HTR-8/SVneo (cell line): ENCODE measurements at regions not wholly inside any gene's neighbourhood (a gene's known extent, or its start where the extent isn't known, plus 50 kb on each side); places are given as distances from the start of the nearest gene placed in this dataset.
"Not testable (repeated sequence)": the region's sequence is repeated elsewhere in the genome, so short reads cannot be mapped to it uniquely, and the experiment has no call there.

Source experiments
- DNase-seq: peaks from one replicate; pipeline ENCODE4 v3.0.0; 2011; ENCODE audit warnings: low spot score, mixed read lengths; ENCODE audit not compliant: insufficient read length
- FAIRE-seq: peaks from 2 replicates; lab custom pipeline; 2011; peaks lifted over from hg19 to GRCh38; lab: Jason Lieb, UNC

- FAIRE-seq: peak; percentile 80
Measured at GRCh38 chr12:87612996-87613395, 416.2 kb downstream of the C12orf50 start.

GRCh38 chr12:87608321-87608720 is 420.9 kb downstream of the C12orf50 start:
- DNase-seq (no peak), FAIRE-seq (no peak)

More at GRCh38 chr12:87612996-87613395, 416.2 kb downstream of the C12orf50 start:
- no peak for DNase-seq

GRCh38 chr12:87603727-87604126 is 425.5 kb downstream of the C12orf50 start:
- FAIRE-seq: no peak

GRCh38 chr12:87599459-87599858 is 429.7 kb downstream of the C12orf50 start:
- FAIRE-seq (no peak), DNase-seq (no peak)

More at GRCh38 chr12:87603727-87604126, 425.5 kb downstream of the C12orf50 start:
- DNase-seq: no peak

- FAIRE-seq (no peak), DNase-seq (no peak)
Measured at GRCh38 chr12:87597114-87597513, 432.1 kb downstream of the C12orf50 start.

- DNase-seq: no peak
- no peak for FAIRE-seq
Measured at GRCh38 chr12:87596636-87597035, 432.6 kb downstream of the C12orf50 start.

GRCh38 chr12:87596134-87596533 is 433.1 kb downstream of the C12orf50 start:
- no peak for FAIRE-seq
- DNase-seq: no peak

GRCh38 chr12:87585882-87586557 is 443.2 kb downstream of the C12orf50 start:
- DNase-seq (no peak), FAIRE-seq (no peak)

GRCh38 chr12:87579091-87579490 is 450.1 kb downstream of the C12orf50 start:
- DNase-seq, FAIRE-seq: not testable (repeated sequence)

GRCh38 chr12:87575906-87576305 is 453.3 kb downstream of the C12orf50 start:
- no peak for FAIRE-seq
- DNase-seq: no peak

GRCh38 chr12:87566918-87567317 is 462.3 kb downstream of the C12orf50 start:
- not testable (repeated sequence) for FAIRE-seq, DNase-seq

- FAIRE-seq: no peak
Measured at GRCh38 chr12:87556985-87557384, 472.2 kb downstream of the C12orf50 start.

GRCh38 chr12:87531213-87531612 is 498.0 kb downstream of the C12orf50 start:
- not testable (repeated sequence) for FAIRE-seq, DNase-seq

More at GRCh38 chr12:87556985-87557384, 472.2 kb downstream of the C12orf50 start:
- DNase-seq: no peak

GRCh38 chr12:87529413-87529812 is 499.8 kb downstream of the C12orf50 start:
- DNase-seq (no peak), FAIRE-seq (no peak)

- no peak for FAIRE-seq
- DNase-seq: no peak
Measured at GRCh38 chr12:87520968-87521367, 508.2 kb downstream of the C12orf50 start.

- DNase-seq (no peak), FAIRE-seq (no peak)
Measured at GRCh38 chr12:87518481-87518880, 510.7 kb downstream of the C12orf50 start.

- FAIRE-seq (peak; percentile 23), DNase-seq (no peak)
Measured at GRCh38 chr12:87518036-87518435, 511.2 kb downstream of the C12orf50 start.

GRCh38 chr12:87513536-87514280 is 515.5 kb downstream of the C12orf50 start:
- FAIRE-seq: no peak

GRCh38 chr12:87511371-87511770 is 517.8 kb downstream of the C12orf50 start:
- DNase-seq (no peak), FAIRE-seq (no peak)

More at GRCh38 chr12:87513536-87514280, 515.5 kb downstream of the C12orf50 start:
- DNase-seq: no peak

GRCh38 chr12:87509237-87509820 is 519.9 kb downstream of the C12orf50 start:
- FAIRE-seq (no peak), DNase-seq (peak; percentile 61)

GRCh38 chr12:87491598-87491997 is 537.6 kb downstream of the C12orf50 start:
- FAIRE-seq (no peak), DNase-seq (no peak)
